H9 (cell line): ENCODE measurements at regions not wholly inside any gene's neighbourhood (a gene's known extent, or its start where the extent isn't known, plus 50 kb on each side); places are given as distances from the start of the nearest gene placed in this dataset.

Experiments used
- DNase-seq: peaks from one replicate; pipeline ENCODE4 v3.0.0-alpha.2; 2017
- H2AFZ ChIP-seq: one replicate; pipeline ENCODE4 v1.6.1; 2013; ENCODE audit warnings: mild to moderate bottlenecking, low read length, control low read depth, moderate library complexity
- H2AK5ac ChIP-seq: 2 replicates; pipeline ENCODE4 v1.6.1; 2013; ENCODE audit warnings: low read length, control low read depth, mixed read lengths; ENCODE audit not compliant: insufficient read length
- H2BK120ac ChIP-seq: one replicate; pipeline ENCODE4 v1.6.1; 2013; ENCODE audit warnings: low read depth, mild to moderate bottlenecking, low read length, control low read depth, inconsistent platforms; ENCODE audit not compliant: poor library complexity, severe bottlenecking
- H2BK12ac ChIP-seq: 2 replicates; pipeline ENCODE4 v1.6.1; 2013; ENCODE audit warnings: low read length, control low read depth, mixed read lengths, low read depth; ENCODE audit not compliant: insufficient read length
- H2BK15ac ChIP-seq: 2 replicates; pipeline ENCODE4 v1.6.1; 2013; ENCODE audit warnings: low read depth, low read length, control low read depth
- H2BK20ac ChIP-seq: one replicate; pipeline ENCODE4 v1.6.1; 2013; ENCODE audit warnings: low read depth, mild to moderate bottlenecking, low read length, control low read depth, inconsistent platforms; ENCODE audit not compliant: poor library complexity, severe bottlenecking
- H2BK5ac ChIP-seq: 2 replicates; pipeline ENCODE4 v1.6.1; 2013; ENCODE audit warnings: low read length, control low read depth, mixed read lengths; ENCODE audit not compliant: insufficient read length
- H3K14ac ChIP-seq: 2 replicates; pipeline ENCODE4 v1.6.1; 2013; ENCODE audit warnings: low read length, control low read depth; ENCODE audit not compliant: insufficient read depth
- H3K18ac ChIP-seq: 2 replicates; pipeline ENCODE4 v1.6.1; 2013; ENCODE audit warnings: low read depth, mild to moderate bottlenecking, mixed read lengths, low read length, control low read depth; ENCODE audit not compliant: insufficient read length
- H3K23ac ChIP-seq: 2 replicates; pipeline ENCODE4 v1.6.1; 2013; ENCODE audit warnings: low read length, control low read depth, mixed read lengths, low read depth; ENCODE audit not compliant: insufficient read length
- H3K23me2 ChIP-seq: 2 replicates; pipeline ENCODE4 v1.6.1; 2013; ENCODE audit warnings: low read depth, mild to moderate bottlenecking, mixed read lengths, low read length, control low read depth; ENCODE audit not compliant: insufficient read length, poor library complexity, severe bottlenecking
- H3K27ac ChIP-seq: 2 replicates; pipeline ENCODE4 v1.5.1; 2013; ENCODE audit warnings: low read length, control low read depth, mixed read lengths, low read depth; ENCODE audit not compliant: insufficient read length
- H3K27me3 ChIP-seq: 2 replicates; pipeline ENCODE4 v1.6.1; 2013; ENCODE audit warnings: low read length, control low read depth, inconsistent platforms; ENCODE audit not compliant: insufficient read depth
- H3K4ac ChIP-seq: 2 replicates; pipeline ENCODE4 v1.6.1; 2013; ENCODE audit warnings: low read depth, mild to moderate bottlenecking, control low read depth, inconsistent platforms, low read length, moderate library complexity
- H3K4me1 ChIP-seq: 2 replicates; pipeline ENCODE4 v1.6.1; 2013; ENCODE audit warnings: low read length, control low read depth, inconsistent platforms; ENCODE audit not compliant: insufficient read depth
- H3K4me2 ChIP-seq: 2 replicates; pipeline ENCODE4 v1.6.1; 2013; ENCODE audit warnings: low read length, control low read depth, mixed read lengths; ENCODE audit not compliant: insufficient read length, insufficient read depth
- H3K56ac ChIP-seq: 2 replicates; pipeline ENCODE4 v1.6.1; 2013; ENCODE audit warnings: low read depth, mild to moderate bottlenecking, mixed read lengths, low read length, control low read depth; ENCODE audit not compliant: insufficient read length
- H3K79me1 ChIP-seq: 2 replicates; pipeline ENCODE4 v1.6.1; 2013; ENCODE audit warnings: low read depth, mild to moderate bottlenecking, moderate library complexity, low read length, control low read depth, inconsistent platforms; ENCODE audit not compliant: insufficient read depth, poor library complexity, severe bottlenecking
- H3K79me2 ChIP-seq: 2 replicates; pipeline ENCODE4 v1.6.1; 2013; ENCODE audit warnings: low read length, control low read depth, inconsistent platforms; ENCODE audit not compliant: insufficient read depth
- H3K9ac ChIP-seq: 2 replicates; pipeline ENCODE4 v1.6.1; 2013; ENCODE audit warnings: low read length, control low read depth, mixed read lengths; ENCODE audit not compliant: insufficient read length; ENCODE audit errors: extremely low read depth
- H3K9me3 ChIP-seq: one replicate; pipeline ENCODE4 v1.6.1; 2013; ENCODE audit warnings: low read depth, low read length, inconsistent platforms; ENCODE audit not compliant: control insufficient read depth
- H3T11ph ChIP-seq: one replicate; pipeline ENCODE4 v1.6.1; 2013; ENCODE audit warnings: mild to moderate bottlenecking, low read length, control low read depth, inconsistent platforms
- H4K20me1 ChIP-seq: one replicate; pipeline ENCODE4 v1.6.1; 2013; ENCODE audit not compliant: control insufficient read depth, insufficient read length, insufficient read depth
- H4K5ac ChIP-seq: 2 replicates; pipeline ENCODE4 v1.6.1; 2013; ENCODE audit warnings: low read depth, mild to moderate bottlenecking, mixed read lengths, low read length, control low read depth; ENCODE audit not compliant: insufficient read length
- H4K8ac ChIP-seq: replicated peaks from 2 replicates; pipeline ENCODE4 v1.6.1; 2013; ENCODE audit warnings: low read length, control low read depth, mixed read lengths, low read depth; ENCODE audit not compliant: insufficient read length
- H4K91ac ChIP-seq: 2 replicates; pipeline ENCODE4 v1.6.1; 2013; ENCODE audit warnings: low read depth, mild to moderate bottlenecking, moderate library complexity, mixed read lengths, low read length, control low read depth; ENCODE audit not compliant: insufficient read length
- H3K27ac Mint-ChIP-seq, 3 experiments: 2 replicates in 2 of 3; 3 replicates in 1 of 3; pipeline ENCODE4 v1.8.0; 2020 to 2021; ENCODE audit warnings: mixed read lengths in 3 of 3, mild to moderate bottlenecking in 1 of 3, moderate library complexity in 1 of 3
- H3K27me3 Mint-ChIP-seq: 2 replicates; pipeline ENCODE4 v1.8.0; 2021; ENCODE audit warnings: low read depth, mild to moderate bottlenecking, moderate library complexity, mixed read lengths
- H3K36me3 Mint-ChIP-seq, 3 experiments: 2 replicates in 2 of 3; 3 replicates in 1 of 3; pipeline ENCODE4 v1.8.0; 2020 to 2021; ENCODE audit warnings: low read depth in 3 of 3, mixed read lengths in 3 of 3; ENCODE audit not compliant: insufficient read depth in 1 of 3
- H3K4me1 Mint-ChIP-seq, 2 experiments: 2 replicates each; pipeline ENCODE4 v1.8.0; 2020; ENCODE audit warnings: mixed read lengths in 2 of 2
- H3K4me3 Mint-ChIP-seq, 2 experiments: 2 replicates in 1 of 2; 3 replicates in 1 of 2; pipeline ENCODE4 v1.8.0; 2020 to 2021; ENCODE audit warnings: mild to moderate bottlenecking in 2 of 2, mixed read lengths in 2 of 2, moderate library complexity in 1 of 2
- H3K9me3 Mint-ChIP-seq, 2 experiments: 2 replicates in 1 of 2; 3 replicates in 1 of 2; pipeline ENCODE4 v1.8.0; 2020; ENCODE audit warnings: mild to moderate bottlenecking in 2 of 2, mixed read lengths in 2 of 2, moderate library complexity in 1 of 2
- CTCF ChIP-seq: fragments of 200-600 bp; sonication (generic); conservative IDR thresholded peaks from 3 replicates; pipeline ENCODE4 v1.8.0; 2021; ENCODE audit warnings: antibody characterized with exemption, mild to moderate bottlenecking
- WGBS: extraction: QIAGEN DNeasy Blood & Tissue Kit; methylation state at CpG from one replicate; pipeline ENCODE4 v1.1.7; 2013; ENCODE audit warnings: missing lambda C conversion rate, low lambda C conversion rate, mixed read lengths; ENCODE audit not compliant: insufficient read length; ENCODE audit errors: extremely low coverage; 5-methylcytosine and 5-hydroxymethylcytosine counted together

- Histone ChIP-seq H3K9ac (no peak overlapping the region), H3K4me1 (no peaks in the 10 kb centered on the region), H3K56ac (no peak overlapping the region), H4K8ac (no peak overlapping the region), H3K23me2 (no peaks in the 10 kb centered on the region), H2BK20ac (no peak overlapping the region), H3K23ac (no peak overlapping the region), H3K27ac (no peak overlapping the region), H4K20me1 (no peaks in the 10 kb centered on the region), H3K4me2 (no peak overlapping the region), H2BK5ac (no peak overlapping the region), H3K4ac (no peak overlapping the region), H2BK15ac (no peak overlapping the region), H3T11ph (no peak overlapping the region), H2AFZ (no peak overlapping the region), H4K5ac (no peak overlapping the region), H3K79me1 (no peaks in the 10 kb centered on the region), H3K18ac (no peak overlapping the region), H3K14ac (no peak overlapping the region), H4K91ac (no peak overlapping the region), H3K9me3 (no peaks in the 10 kb centered on the region), H3K27me3 (no peaks in the 10 kb centered on the region), H2BK12ac (no peak overlapping the region), H2AK5ac (no peak overlapping the region), H3K79me2 (no peaks in the 10 kb centered on the region), H2BK120ac (no peak overlapping the region)
- DNase-seq, result no peak
- no peaks in the 10 kb centered on the region for H3K9me3 Mint-ChIP-seq
- TF ChIP-seq CTCF, result no peak
- no peaks in the 10 kb centered on the region for H3K36me3 Mint-ChIP-seq
- no peak overlapping the region for H3K27ac Mint-ChIP-seq
- H3K4me1 Mint-ChIP-seq, result no peaks in the 10 kb centered on the region
- no peak overlapping the region for H3K4me3 Mint-ChIP-seq
- no peaks in the 10 kb centered on the region for H3K27me3 Mint-ChIP-seq
- WGBS, result no CpG with 5 or more reads among the region's 14 CpGs
Measured at GRCh38 chr5:52202256-52202655, 585.5 kb upstream of the ITGA1 start.
